HEK293T (cell line): ENCODE measurements at regions not wholly inside any gene's neighbourhood (a gene's known extent, or its start where the extent isn't known, plus 50 kb on each side); places are given as distances from the start of the nearest gene placed in this dataset.
"Not testable (repeated sequence)": the region's sequence is repeated elsewhere in the genome, so short reads cannot be mapped to it uniquely, and the experiment has no call there.

ENCODE experiments used
- CTCF ChIA-PET: fragments of 350-600 bp; formaldehyde crosslinking; extraction: SDS; loops from one replicate; lab custom pipeline; 2021; ENCODE audit warnings: antibody characterized with exemption, inconsistent platforms; lab: Yijun Ruan, JAX
- POLR2A ChIA-PET: fragments of 350-600 bp; formaldehyde crosslinking; extraction: SDS; loops from one replicate; lab custom pipeline; 2020; ENCODE audit warnings: antibody characterized with exemption, inconsistent platforms; lab: Yijun Ruan, JAX
- DNase-seq: peaks from one replicate; pipeline ENCODE4 v3.0.0; 2012; ENCODE audit warnings: mixed read lengths; ENCODE audit errors: extremely low spot score
- ARNT ChIP-seq: fragments of 450-650 bp; IDR thresholded peaks from 2 replicates; pipeline ENCODE4 v1.6.1; 2017; ENCODE audit warnings: mild to moderate bottlenecking
- BHLHE40 ChIP-seq: fragments of 450-650 bp; IDR thresholded peaks from 2 replicates; pipeline ENCODE4 v1.6.1; 2016; ENCODE audit warnings: mild to moderate bottlenecking, moderate library complexity, borderline replicate concordance
- CTBP1 ChIP-seq: fragments of 450-650 bp; IDR thresholded peaks from 2 replicates; pipeline ENCODE4 v1.6.1; 2016; ENCODE audit warnings: borderline replicate concordance
- ELF4 ChIP-seq: fragments of 450-650 bp; IDR thresholded peaks from 2 replicates; pipeline ENCODE4 v1.6.1; 2017; ENCODE audit warnings: antibody characterized with exemption
- FOXA1 ChIP-seq: fragments of 450-650 bp; IDR thresholded peaks from 2 replicates; pipeline ENCODE4 v1.6.1; 2016; ENCODE audit warnings: mild to moderate bottlenecking
- FOXK2 ChIP-seq: fragments of 450-650 bp; IDR thresholded peaks from 2 replicates; pipeline ENCODE4 v1.6.1; 2016; ENCODE audit warnings: mild to moderate bottlenecking
- FOXM1 ChIP-seq: fragments of 450-650 bp; IDR thresholded peaks from 2 replicates; pipeline ENCODE4 v1.6.1; 2017; ENCODE audit warnings: mild to moderate bottlenecking, borderline replicate concordance
- HDGF ChIP-seq: fragments of 450-650 bp; IDR thresholded peaks from 2 replicates; pipeline ENCODE4 v1.6.1; 2017; ENCODE audit warnings: antibody characterized with exemption, borderline replicate concordance
- L3MBTL2 ChIP-seq: fragments of 450-650 bp; conservative IDR thresholded peaks from 2 replicates; pipeline ENCODE4 v1.6.1; 2016; ENCODE audit warnings: mild to moderate bottlenecking
- LEF1 ChIP-seq: fragments of 450-650 bp; IDR thresholded peaks from 2 replicates; pipeline ENCODE4 v1.6.1; 2017; ENCODE audit warnings: mild to moderate bottlenecking, borderline replicate concordance
- NFRKB ChIP-seq: fragments of 450-650 bp; IDR thresholded peaks from 2 replicates; pipeline ENCODE4 v1.6.1; 2016; ENCODE audit warnings: mild to moderate bottlenecking, moderate library complexity
- SP1 ChIP-seq: fragments of 450-650 bp; IDR thresholded peaks from 2 replicates; pipeline ENCODE4 v1.6.1; 2017
- SUZ12 ChIP-seq: fragments of 450-650 bp; IDR thresholded peaks from 2 replicates; pipeline ENCODE4 v1.6.1; 2016; ENCODE audit warnings: mild to moderate bottlenecking
- TARDBP ChIP-seq: fragments of 450-650 bp; IDR thresholded peaks from 2 replicates; pipeline ENCODE4 v1.6.1; 2016
- ZNF384 ChIP-seq: fragments of 450-650 bp; IDR thresholded peaks from 2 replicates; pipeline ENCODE4 v1.6.1; 2016
- TF ChIP-seq, protein P1 (sequence below): fragments of 450-650 bp; IDR thresholded peaks from 2 replicates; pipeline ENCODE4 v1.6.1; 2016

DNA sequence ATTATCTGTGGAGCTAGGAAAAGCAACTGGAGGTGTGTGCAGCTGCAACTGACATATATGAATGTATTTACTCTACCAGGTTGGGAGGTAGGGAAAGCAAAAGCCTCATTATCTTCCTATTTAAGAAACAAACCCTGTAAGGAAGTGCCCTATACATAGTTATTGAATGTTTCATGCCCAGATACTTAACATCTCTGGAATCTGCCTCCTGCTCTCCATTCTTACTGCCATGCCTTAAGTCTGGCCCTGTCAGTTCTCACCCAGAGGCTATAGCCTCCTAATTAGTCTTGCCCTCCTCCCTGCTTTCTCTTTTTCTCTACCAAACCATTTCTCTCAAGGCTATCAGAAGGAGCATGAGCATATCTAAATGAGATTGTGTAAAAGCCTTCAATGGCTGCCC, 542.6 kb upstream of the LRRN3 start:
- TF ChIP-seq, protein P1, sequence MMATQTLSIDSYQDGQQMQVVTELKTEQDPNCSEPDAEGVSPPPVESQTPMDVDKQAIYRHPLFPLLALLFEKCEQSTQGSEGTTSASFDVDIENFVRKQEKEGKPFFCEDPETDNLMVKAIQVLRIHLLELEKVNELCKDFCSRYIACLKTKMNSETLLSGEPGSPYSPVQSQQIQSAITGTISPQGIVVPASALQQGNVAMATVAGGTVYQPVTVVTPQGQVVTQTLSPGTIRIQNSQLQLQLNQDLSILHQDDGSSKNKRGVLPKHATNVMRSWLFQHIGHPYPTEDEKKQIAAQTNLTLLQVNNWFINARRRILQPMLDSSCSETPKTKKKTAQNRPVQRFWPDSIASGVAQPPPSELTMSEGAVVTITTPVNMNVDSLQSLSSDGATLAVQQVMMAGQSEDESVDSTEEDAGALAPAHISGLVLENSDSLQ: no peak
- no peak for TF ChIP-seq ZNF384
- TF ChIP-seq BHLHE40: no peak
- no peak for TF ChIP-seq CTBP1
- no peak for TF ChIP-seq FOXA1
- TF ChIP-seq FOXM1: no peak
- TF ChIP-seq ARNT: no peak
- no peak for TF ChIP-seq SUZ12
- TF ChIP-seq FOXK2: no peak
- no peak for TF ChIP-seq TARDBP
- no peak for TF ChIP-seq L3MBTL2
- TF ChIP-seq ELF4: no peak
- no peak for TF ChIP-seq NFRKB
- no peak for TF ChIP-seq HDGF
- no peak for TF ChIP-seq SP1
- no peak for TF ChIP-seq LEF1
- ChIA-PET CTCF (no interaction called here), POLR2A (no interaction called here)
- no peak for DNase-seq

DNA sequence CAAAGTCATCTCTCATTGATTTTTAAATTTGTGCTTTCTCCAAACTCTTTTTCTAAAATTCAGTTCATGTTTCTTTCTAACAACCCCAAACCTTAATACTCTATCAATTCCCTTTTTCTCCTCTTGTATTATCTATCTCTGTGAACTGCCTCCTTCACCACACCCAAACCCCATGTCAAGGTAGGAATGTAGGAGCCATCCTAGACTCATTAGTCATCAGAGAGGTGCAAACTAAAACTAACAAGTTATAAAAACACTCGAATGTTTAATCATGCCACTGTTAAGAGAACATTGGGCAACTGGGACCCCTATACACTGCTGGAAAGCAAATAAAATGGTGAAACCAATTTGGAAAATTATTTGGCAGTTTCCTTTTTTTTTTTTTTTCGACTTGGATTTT, 533.8 kb upstream of the LRRN3 start:
- POLR2A ChIA-PET: no interaction called here
- CTCF ChIA-PET: no interaction called here
- DNase-seq: no peak
- no peak for TF ChIP-seq LEF1
- TF ChIP-seq ARNT: no peak
- TF ChIP-seq FOXM1: no peak
- TF ChIP-seq CTBP1: no peak
- no peak for TF ChIP-seq SP1
- no peak for TF ChIP-seq FOXK2
- no peak for TF ChIP-seq HDGF
- TF ChIP-seq ZNF384: no peak
- no peak for TF ChIP-seq SUZ12
- TF ChIP-seq, protein P1: no peak
- no peak for TF ChIP-seq BHLHE40

DNA sequence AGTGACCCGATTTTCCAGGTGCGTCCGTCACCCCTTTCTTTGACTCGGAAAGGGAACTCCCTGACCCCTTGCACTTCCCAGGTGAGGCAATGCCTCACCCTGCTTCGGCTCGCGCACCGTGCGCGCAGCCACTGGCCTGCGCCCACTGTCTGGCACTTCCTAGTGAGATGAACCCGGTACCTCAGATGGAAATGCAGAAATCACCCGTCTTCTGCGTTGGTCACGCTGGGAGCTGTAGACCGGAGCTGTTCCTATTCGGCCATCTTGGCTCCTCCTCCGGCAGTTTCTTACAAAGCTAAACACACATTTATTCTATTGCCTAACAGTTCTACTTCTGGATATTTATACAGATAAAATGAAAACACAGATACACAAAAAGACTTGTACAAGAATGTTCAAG, 527.6 kb upstream of the LRRN3 start:
- CTCF ChIA-PET, POLR2A ChIA-PET, DNase-seq: not testable (repeated sequence)

DNA sequence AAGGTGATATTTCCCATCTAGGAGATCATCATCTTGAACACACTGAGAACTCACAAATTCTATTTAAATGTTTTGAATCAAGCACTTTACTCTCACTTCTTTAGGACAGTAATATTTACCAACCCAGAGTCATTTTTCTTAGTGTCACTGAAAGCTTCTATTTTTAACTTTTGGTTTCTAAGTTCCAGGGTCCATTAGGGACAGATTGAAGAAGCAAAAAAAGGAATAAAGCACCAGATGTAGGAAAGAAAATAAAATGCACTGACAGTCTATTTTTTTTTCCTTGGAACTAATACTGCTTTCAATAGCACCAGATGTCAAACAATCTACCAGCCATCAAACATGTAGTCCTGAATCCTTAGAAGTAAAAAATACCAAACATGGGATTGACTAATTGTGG, 526.7 kb upstream of the LRRN3 start:
- CTCF ChIA-PET: no interaction called here
- POLR2A ChIA-PET: no interaction called here
- TF ChIP-seq, protein P1: no peak
- no peak for DNase-seq

DNA sequence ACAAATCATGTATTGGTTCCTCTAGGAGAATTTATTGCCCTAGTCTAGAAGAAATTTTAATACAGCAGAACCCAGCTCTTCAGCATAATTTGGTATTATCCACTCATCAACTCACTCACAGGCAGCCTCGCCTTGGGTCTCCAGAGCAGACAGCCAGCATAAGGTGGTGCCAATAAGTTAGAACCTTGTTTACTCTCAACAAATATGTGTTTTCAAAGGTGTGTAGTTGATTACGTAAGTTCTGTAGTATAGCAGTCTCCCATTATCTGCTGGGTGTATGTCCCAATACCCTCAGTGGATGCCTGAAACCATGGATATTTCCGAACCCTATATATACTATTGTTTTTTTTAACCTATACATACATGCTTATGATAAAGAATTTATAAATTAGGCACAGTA, 522.5 kb upstream of the LRRN3 start:
- no peak for DNase-seq
- POLR2A ChIA-PET: no interaction called here
- CTCF ChIA-PET: no interaction called here
- TF ChIP-seq, protein P1: no peak
- TF ChIP-seq BHLHE40: no peak
- no peak for TF ChIP-seq SUZ12
- no peak for TF ChIP-seq NFRKB
- no peak for TF ChIP-seq SP1

DNA sequence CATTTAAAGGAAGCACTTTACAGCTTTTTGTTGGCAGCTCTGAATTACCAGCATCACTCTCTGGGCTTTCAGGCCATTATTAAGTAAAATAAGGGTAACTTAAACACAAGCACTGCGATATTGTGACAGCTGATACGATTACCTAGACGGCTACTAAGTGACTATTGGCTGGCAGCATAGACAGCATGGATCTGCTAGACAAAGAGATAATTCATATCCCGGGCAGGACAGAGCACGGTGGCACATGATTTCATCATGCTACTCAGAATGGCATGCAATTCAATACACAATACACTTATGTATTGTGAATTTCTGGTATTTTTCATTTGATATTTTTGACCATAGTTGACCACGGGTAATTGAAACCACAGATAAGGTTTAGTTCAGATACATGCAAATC, 522.0 kb upstream of the LRRN3 start:
- POLR2A ChIA-PET: no interaction called here
- no peak for DNase-seq
- no peak for TF ChIP-seq HDGF
- TF ChIP-seq FOXK2: no peak
- no peak for TF ChIP-seq ARNT
- no peak for TF ChIP-seq ELF4
- CTCF ChIA-PET: no interaction called here

DNA sequence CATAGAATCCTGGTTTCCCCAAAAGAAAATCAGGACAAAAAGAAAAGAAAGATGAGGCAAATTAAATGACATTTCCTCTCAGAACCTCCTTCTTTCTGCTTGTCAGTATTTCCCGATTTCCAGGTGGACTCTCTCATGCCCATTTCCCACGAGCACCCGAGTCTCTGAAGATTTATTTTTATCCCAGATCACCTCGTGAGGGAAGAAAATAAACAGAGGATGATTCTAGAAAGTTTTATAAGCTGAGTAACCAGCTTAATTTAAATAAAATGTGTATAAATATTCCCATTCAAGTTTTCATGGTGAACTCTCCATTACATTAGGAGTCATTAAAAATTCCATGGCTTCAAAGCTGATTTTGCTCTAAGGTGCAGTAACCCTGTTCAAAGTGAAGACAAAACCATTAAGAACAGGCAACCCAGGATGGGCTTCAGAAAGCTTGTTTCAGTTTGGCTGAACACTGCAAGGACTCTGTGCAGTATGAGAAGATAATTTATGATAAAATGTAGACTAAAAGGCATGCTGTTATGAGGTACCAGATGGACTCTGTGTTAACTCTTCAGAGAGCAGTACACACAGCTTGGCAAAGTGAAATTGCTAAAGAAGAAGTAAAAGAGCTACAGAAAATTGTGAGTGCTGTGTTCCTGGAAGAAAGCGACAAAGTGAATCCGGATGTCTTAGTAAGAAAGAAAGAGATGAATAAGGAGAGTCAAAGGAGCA, 521.3 kb upstream of the LRRN3 start:
- POLR2A ChIA-PET: no interaction called here

More for the DNA sequence above, 521.3 kb upstream of the LRRN3 start:
- TF ChIP-seq ZNF384 (no peak), ELF4 (no peak), L3MBTL2 (no peak), SP1 (no peak), SUZ12 (no peak), NFRKB (no peak), BHLHE40 (no peak)
- no peak for DNase-seq
- CTCF ChIA-PET: no interaction called here
